ENCODE measurements at regions not wholly inside any gene's neighbourhood (a gene's known extent, or its start where the extent isn't known, plus 50 kb on each side); places are given as distances from the start of the nearest gene placed in this dataset.

GRCh38 chr11:129538323-129538722 is 162.7 kb downstream of the BARX2 start:
- H3K4me2 ChIP-seq = no peak overlapping the region
- no peaks in the 10 kb centered on the region for H3K36me3 ChIP-seq (ENCODE audit: low read depth)
- H3K9me2 ChIP-seq (ENCODE audit: insufficient read depth) = no peaks in the 10 kb centered on the region; the same call in 1 of the 2 replicates
- 0 out of 2 replicates have a peak, but pooled peaks cover 8% of the 10 kb centered on the region for H3K4me1 ChIP-seq (replicated peaks; ENCODE audit: insufficient read depth)
- CTCF ChIA-PET = no interaction called here
- peaks cover 17% of the 10 kb centered on the region; the same call in 1 of the 2 replicates for H3K9me3 ChIP-seq (ENCODE audit: insufficient read depth, low read depth)
- intact Hi-C loops (cut with micrococcal nuclease; ENCODE audit: unreplicated experiment) = no loop called here
- TF ChIP-seq, protein P1, sequence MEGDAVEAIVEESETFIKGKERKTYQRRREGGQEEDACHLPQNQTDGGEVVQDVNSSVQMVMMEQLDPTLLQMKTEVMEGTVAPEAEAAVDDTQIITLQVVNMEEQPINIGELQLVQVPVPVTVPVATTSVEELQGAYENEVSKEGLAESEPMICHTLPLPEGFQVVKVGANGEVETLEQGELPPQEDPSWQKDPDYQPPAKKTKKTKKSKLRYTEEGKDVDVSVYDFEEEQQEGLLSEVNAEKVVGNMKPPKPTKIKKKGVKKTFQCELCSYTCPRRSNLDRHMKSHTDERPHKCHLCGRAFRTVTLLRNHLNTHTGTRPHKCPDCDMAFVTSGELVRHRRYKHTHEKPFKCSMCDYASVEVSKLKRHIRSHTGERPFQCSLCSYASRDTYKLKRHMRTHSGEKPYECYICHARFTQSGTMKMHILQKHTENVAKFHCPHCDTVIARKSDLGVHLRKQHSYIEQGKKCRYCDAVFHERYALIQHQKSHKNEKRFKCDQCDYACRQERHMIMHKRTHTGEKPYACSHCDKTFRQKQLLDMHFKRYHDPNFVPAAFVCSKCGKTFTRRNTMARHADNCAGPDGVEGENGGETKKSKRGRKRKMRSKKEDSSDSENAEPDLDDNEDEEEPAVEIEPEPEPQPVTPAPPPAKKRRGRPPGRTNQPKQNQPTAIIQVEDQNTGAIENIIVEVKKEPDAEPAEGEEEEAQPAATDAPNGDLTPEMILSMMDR (conservative IDR thresholded peaks at IDR 0.05) = no peak
- no peak for TF ChIP-seq EZH2 (IDR thresholded peaks at IDR 0.05; ENCODE audit: low read depth)
- H3K79me2 ChIP-seq (ENCODE audit: low read depth) = no peaks in the 10 kb centered on the region
- H2AFZ ChIP-seq = no peak overlapping the region
- peak in 1 of 2 experiments; percentile 12 for DNase-seq
- no peaks in the 10 kb centered on the region for H3F3A ChIP-seq (ENCODE audit: insufficient read depth, low read depth)
- H3K4me3 ChIP-seq = no peak overlapping the region
- no peaks in the 10 kb centered on the region for H4K20me1 ChIP-seq (ENCODE audit: insufficient read depth)
- H3K27me3 ChIP-seq (ENCODE audit: insufficient read depth, low read depth) = no peaks in the 10 kb centered on the region
- no TSS peak for BruUV-seq (replicated peaks)
- no peak overlapping the region for H3K27ac ChIP-seq
- POLR2A ChIA-PET (ENCODE audit: unreplicated experiment) = no interaction called here

DNA sequence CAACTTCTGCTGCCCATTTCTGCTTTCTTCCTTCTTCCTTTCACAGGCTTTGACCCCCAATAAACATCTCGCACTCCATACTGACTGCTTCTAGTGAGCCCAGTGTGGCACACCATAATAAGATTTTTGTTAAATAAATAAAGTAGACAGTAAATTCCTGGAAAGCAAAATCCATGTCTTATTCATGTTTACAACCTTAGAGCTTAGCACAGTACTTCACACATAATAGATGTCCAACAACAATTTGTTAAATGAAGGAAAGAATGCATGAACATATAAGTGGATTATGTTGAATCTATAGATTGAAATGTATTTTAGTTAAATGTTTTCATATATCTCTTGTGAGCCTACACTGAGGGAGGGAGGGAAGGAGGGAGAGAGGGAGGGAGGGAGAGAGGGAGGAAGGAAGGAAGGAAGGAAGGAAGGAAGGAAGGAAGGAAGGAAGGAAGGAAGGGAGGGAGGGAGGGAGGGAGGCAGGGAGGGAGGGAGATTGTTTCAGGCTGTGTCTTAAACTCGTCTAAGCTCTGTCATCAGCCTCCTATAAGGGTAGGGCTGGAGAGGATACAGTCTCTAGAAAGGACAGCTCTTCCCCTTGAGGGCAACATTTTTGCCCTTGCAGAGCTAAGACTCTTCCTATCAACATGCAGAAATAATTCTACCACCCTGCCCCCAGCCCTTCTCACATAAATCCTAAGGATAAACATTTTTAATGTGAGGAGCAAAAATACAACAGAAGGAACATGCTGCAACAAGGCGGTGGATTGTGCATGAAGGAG is 168.1 kb downstream of the BARX2 start:
- no peaks in the 10 kb centered on the region for H3K79me2 ChIP-seq (ENCODE audit: low read depth)
- H3K9me2 ChIP-seq (ENCODE audit: insufficient read depth) = no peaks in the 10 kb centered on the region
- H2AFZ ChIP-seq = no peak overlapping the region
- no peak overlapping the region for H3K4me2 ChIP-seq
- no peaks in the 10 kb centered on the region for H3K36me3 ChIP-seq (ENCODE audit: low read depth)
- no peaks in the 10 kb centered on the region for H3K9me3 ChIP-seq (ENCODE audit: insufficient read depth, low read depth)
- CTCF ChIA-PET = no interaction called here
- DNase-seq = no peak
- H4K20me1 ChIP-seq (ENCODE audit: insufficient read depth) = no peaks in the 10 kb centered on the region
- no peak for TF ChIP-seq EZH2 (IDR thresholded peaks at IDR 0.05; ENCODE audit: low read depth)
- TF ChIP-seq, protein P1 (conservative IDR thresholded peaks at IDR 0.05) = no peak
- no peak overlapping the region for H3K27ac ChIP-seq
- H3K4me1 ChIP-seq (replicated peaks; ENCODE audit: insufficient read depth) = no peaks in the 10 kb centered on the region
- intact Hi-C loops (cut with micrococcal nuclease; ENCODE audit: unreplicated experiment) = no loop called here
- no TSS peak for BruUV-seq (replicated peaks)
- H3K4me3 ChIP-seq = no peak overlapping the region
- no peaks in the 10 kb centered on the region for H3F3A ChIP-seq (ENCODE audit: insufficient read depth, low read depth)
- H3K27me3 ChIP-seq (ENCODE audit: insufficient read depth, low read depth) = no peaks in the 10 kb centered on the region
- POLR2A ChIA-PET (ENCODE audit: unreplicated experiment) = no interaction called here

GRCh38 chr11:129544691-129545090 is 169.0 kb downstream of the BARX2 start:
- no peaks in the 10 kb centered on the region for H3K9me2 ChIP-seq (ENCODE audit: insufficient read depth)
- H3F3A ChIP-seq (ENCODE audit: insufficient read depth, low read depth) = no peaks in the 10 kb centered on the region
- no TSS peak for BruUV-seq (replicated peaks)
- intact Hi-C loops (cut with micrococcal nuclease; ENCODE audit: unreplicated experiment) = no loop called here
- no peaks in the 10 kb centered on the region for H3K27me3 ChIP-seq (ENCODE audit: insufficient read depth, low read depth)
- H3K4me2 ChIP-seq = no peak overlapping the region
- TF ChIP-seq EZH2 (IDR thresholded peaks at IDR 0.05; ENCODE audit: low read depth) = no peak
- TF ChIP-seq, protein P1 (conservative IDR thresholded peaks at IDR 0.05) = no peak
- no peaks in the 10 kb centered on the region for H3K4me1 ChIP-seq (replicated peaks; ENCODE audit: insufficient read depth)
- no peak overlapping the region for H3K4me3 ChIP-seq
- DNase-seq = no peak
- H3K9me3 ChIP-seq (ENCODE audit: insufficient read depth, low read depth) = no peaks in the 10 kb centered on the region
- POLR2A ChIA-PET (ENCODE audit: unreplicated experiment) = no interaction called here
- no peak overlapping the region for H3K27ac ChIP-seq
- no peaks in the 10 kb centered on the region for H3K36me3 ChIP-seq (ENCODE audit: low read depth)
- H4K20me1 ChIP-seq (ENCODE audit: insufficient read depth) = no peaks in the 10 kb centered on the region
- no peak overlapping the region for H2AFZ ChIP-seq
- H3K79me2 ChIP-seq (ENCODE audit: low read depth) = no peaks in the 10 kb centered on the region
- CTCF ChIA-PET = no interaction called here
